ENCODE measurements at regions not wholly inside any gene's neighbourhood (a gene's known extent, or its start where the extent isn't known, plus 50 kb on each side); places are given as distances from the start of the nearest gene placed in this dataset.
"Not testable (repeated sequence)": the region's sequence is repeated elsewhere in the genome, so short reads cannot be mapped to it uniquely, and the experiment has no call there.

DNA sequence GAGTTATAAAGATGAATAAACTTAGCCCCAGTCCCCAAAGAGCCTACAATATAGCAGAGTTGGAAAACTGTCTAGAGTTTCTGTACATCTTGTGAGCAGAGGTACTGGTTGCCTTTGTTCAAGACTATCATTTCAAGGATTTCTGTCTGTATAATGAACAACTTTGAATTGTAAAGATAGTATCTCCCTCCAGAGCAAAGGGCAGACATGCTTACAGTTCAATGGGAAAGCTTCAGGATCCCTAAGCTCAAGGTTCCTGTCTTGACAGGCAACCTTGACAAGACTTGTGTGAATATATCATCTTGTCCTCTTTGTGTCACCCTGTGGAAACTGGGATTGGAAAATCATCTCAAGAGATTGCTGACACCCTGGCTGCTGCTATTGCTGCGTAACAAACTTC, 242.8 kb upstream of the VLDLR start:
- TF ChIP-seq, protein P1, sequence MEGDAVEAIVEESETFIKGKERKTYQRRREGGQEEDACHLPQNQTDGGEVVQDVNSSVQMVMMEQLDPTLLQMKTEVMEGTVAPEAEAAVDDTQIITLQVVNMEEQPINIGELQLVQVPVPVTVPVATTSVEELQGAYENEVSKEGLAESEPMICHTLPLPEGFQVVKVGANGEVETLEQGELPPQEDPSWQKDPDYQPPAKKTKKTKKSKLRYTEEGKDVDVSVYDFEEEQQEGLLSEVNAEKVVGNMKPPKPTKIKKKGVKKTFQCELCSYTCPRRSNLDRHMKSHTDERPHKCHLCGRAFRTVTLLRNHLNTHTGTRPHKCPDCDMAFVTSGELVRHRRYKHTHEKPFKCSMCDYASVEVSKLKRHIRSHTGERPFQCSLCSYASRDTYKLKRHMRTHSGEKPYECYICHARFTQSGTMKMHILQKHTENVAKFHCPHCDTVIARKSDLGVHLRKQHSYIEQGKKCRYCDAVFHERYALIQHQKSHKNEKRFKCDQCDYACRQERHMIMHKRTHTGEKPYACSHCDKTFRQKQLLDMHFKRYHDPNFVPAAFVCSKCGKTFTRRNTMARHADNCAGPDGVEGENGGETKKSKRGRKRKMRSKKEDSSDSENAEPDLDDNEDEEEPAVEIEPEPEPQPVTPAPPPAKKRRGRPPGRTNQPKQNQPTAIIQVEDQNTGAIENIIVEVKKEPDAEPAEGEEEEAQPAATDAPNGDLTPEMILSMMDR (IDR thresholded peaks at IDR 0.05; ENCODE audit: borderline replicate concordance, control extremely low read depth, extremely low read depth, insufficient read depth, missing control alignments): no peak

DNA sequence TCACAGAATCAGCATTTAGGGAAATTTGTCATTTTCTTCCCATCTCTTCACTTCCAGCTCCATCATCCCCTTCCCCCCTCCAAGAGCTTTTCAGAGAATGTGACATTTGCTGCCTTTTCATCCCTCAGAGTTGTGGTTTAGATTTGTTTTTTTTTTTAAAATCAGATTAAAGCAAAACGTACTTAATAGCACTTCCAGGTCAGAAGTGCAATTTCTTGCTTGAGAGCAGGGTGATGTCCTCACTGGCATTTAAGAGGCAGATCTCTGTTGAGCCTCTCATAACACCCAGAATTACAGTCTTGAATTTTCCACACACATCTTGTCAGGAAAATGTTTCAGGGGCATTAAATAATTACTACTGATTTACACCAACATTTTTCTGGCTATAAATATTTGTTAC, 236.8 kb upstream of the VLDLR start:
- DNase-seq (ENCODE audit: low spot score): no peak
- TF ChIP-seq, protein P1 (IDR thresholded peaks at IDR 0.05; ENCODE audit: borderline replicate concordance, control extremely low read depth, extremely low read depth, insufficient read depth, missing control alignments): no peak
- in situ Hi-C loops (cut with MboI; ENCODE audit: low sequenced_read_pairs, unreplicated experiment): no loop called here

More for the DNA sequence above, 242.8 kb upstream of the VLDLR start:
- in situ Hi-C loops (cut with MboI; ENCODE audit: low sequenced_read_pairs, unreplicated experiment): no loop called here
- no peak for DNase-seq (ENCODE audit: low spot score)

DNA sequence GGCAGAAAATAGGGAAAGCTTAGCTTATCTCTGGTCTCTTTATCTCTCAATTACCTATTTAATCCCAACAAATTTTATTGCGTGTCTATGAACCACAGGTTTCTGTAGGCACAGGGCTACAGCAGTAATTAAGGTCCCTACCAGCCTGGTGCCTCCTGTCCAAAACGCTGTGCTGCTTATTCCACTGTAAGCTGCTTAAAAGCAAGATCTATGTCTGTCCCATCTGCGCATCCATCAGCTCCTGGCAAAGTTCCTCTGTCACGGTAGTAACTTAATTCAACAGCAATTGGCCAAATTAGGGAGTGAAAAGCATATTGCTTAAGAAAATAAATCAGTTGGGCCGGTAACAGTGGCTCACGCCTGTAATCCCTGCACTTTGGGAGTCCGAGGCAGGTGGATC, 235.8 kb upstream of the VLDLR start:
- in situ Hi-C loops (cut with MboI; ENCODE audit: low sequenced_read_pairs, unreplicated experiment): no loop called here
- TF ChIP-seq, protein P1 (IDR thresholded peaks at IDR 0.05; ENCODE audit: borderline replicate concordance, control extremely low read depth, extremely low read depth, insufficient read depth, missing control alignments): no peak
- DNase-seq (ENCODE audit: low spot score): no peak

DNA sequence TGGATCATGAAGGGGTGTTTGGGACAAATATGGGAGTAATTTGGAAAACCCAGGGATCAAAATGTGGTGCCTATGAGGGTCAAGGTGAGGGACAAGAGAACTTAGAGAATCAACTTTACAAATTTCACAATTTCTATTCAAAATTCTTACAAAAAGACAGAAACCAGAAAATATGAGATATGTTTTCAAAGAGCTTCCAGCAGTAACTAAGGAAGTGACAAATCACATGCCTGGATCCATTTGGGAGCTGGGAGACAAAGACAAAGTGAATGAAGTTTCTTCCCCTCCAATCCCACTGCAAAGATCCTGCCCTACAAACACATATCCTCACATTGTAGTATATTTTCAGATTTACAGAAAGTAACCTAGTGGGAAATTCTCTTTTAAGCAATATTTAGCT, 235.0 kb upstream of the VLDLR start:
- DNase-seq (ENCODE audit: low spot score): no peak
- in situ Hi-C loops (cut with MboI; ENCODE audit: low sequenced_read_pairs, unreplicated experiment): no loop called here
- TF ChIP-seq, protein P1 (IDR thresholded peaks at IDR 0.05; ENCODE audit: borderline replicate concordance, control extremely low read depth, extremely low read depth, insufficient read depth, missing control alignments): no peak

DNA sequence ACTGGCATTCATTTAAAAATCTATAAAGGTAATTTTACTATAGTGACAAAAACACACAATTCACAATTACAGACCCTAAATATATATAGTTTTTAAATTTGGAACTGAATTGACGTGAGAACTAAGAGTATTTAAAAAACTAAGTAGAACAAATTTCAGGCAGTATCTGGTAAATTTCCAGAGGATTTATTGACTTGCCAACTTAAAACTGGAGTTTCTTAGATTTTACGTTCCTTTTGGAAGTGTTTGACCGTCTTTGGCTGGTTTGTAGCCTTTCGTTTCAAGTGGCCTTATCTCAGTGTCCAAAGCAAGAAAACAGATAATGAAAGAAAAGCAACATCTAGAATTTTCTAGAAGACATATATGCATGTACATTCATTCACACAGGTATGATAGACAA, 234.4 kb upstream of the VLDLR start:
- TF ChIP-seq, protein P1 (IDR thresholded peaks at IDR 0.05; ENCODE audit: borderline replicate concordance, control extremely low read depth, extremely low read depth, insufficient read depth, missing control alignments): no peak
- in situ Hi-C loops (cut with MboI; ENCODE audit: low sequenced_read_pairs, unreplicated experiment): no loop called here
- DNase-seq (ENCODE audit: low spot score): no peak

DNA sequence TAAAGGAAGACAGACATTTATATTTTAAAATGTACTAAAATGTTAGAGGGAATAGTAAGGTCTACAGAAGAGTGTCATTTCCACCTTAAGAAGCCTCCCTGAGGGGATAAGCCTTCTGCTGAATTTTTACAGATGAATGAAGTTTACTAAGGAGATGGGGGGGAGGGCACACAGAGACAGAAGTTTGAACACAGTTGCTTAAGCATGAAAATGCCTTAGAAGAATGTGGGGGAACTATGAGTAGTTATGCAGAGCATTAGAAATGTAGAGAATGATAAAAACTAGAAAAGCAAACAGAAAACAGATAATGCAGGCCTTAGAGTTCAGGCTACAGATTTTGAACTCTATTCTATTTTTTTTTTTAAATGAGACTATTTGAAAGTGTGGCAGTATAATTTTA, 232.2 kb upstream of the VLDLR start:
- in situ Hi-C loops (cut with MboI; ENCODE audit: low sequenced_read_pairs, unreplicated experiment): no loop called here
- DNase-seq (ENCODE audit: low spot score): no peak
- TF ChIP-seq, protein P1 (IDR thresholded peaks at IDR 0.05; ENCODE audit: borderline replicate concordance, control extremely low read depth, extremely low read depth, insufficient read depth, missing control alignments): no peak

DNA sequence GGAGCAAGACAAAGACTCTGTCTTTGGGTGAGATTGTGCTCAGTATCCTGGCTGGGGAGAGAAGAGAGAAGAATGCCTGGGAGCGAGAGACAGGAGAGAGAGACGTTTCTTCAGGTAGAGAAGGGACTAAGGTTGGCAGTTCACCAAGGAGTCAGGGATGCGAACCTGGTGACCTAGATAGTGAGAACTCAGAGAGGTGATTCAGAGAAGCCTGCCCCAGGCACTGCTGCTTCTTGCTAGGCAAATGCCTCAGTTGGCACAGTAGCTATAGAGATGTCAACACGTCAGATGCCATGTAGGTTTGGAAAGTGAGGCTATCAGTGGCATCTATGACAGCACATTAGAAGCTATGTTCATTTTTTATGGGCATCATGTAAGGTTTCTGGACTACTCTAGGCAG, 231.6 kb upstream of the VLDLR start:
- no peak for DNase-seq (ENCODE audit: low spot score)

DNA sequence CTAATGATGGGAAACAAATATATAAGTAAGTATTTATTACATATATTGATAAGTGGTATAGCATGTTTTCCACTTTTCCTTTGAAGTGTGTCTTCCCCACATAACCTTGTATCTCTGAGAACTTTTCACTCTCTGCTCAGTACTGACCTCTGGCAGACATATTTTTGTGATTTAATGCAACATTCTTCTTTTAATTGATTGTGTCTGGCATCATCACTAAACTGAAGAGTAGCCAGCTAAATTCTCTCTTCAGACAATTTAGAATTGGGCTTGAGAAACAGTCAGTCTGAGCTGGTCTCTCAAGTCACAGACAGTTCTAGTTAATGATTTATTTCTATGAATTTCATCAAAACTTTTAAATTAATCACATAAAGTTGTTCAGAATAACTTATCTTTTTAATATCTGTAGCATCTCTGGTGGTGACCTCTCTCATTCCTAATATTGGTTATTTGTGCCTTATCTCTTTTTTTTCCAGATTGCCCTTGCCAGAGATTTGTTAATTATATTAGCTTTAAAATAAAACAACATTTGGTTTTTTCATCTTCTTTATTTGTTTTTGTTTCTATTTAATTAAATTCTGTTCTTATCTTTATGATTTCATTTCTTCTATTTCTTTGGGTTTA, 230.0 kb upstream of the VLDLR start:
- in situ Hi-C loops (cut with MboI; ENCODE audit: low sequenced_read_pairs, unreplicated experiment); DNase-seq (ENCODE audit: low spot score): not testable (repeated sequence)

More for the DNA sequence above, 231.6 kb upstream of the VLDLR start:
- TF ChIP-seq, protein P1 (IDR thresholded peaks at IDR 0.05; ENCODE audit: borderline replicate concordance, control extremely low read depth, extremely low read depth, insufficient read depth, missing control alignments): no peak
- in situ Hi-C loops (cut with MboI; ENCODE audit: low sequenced_read_pairs, unreplicated experiment): no loop called here

DNA sequence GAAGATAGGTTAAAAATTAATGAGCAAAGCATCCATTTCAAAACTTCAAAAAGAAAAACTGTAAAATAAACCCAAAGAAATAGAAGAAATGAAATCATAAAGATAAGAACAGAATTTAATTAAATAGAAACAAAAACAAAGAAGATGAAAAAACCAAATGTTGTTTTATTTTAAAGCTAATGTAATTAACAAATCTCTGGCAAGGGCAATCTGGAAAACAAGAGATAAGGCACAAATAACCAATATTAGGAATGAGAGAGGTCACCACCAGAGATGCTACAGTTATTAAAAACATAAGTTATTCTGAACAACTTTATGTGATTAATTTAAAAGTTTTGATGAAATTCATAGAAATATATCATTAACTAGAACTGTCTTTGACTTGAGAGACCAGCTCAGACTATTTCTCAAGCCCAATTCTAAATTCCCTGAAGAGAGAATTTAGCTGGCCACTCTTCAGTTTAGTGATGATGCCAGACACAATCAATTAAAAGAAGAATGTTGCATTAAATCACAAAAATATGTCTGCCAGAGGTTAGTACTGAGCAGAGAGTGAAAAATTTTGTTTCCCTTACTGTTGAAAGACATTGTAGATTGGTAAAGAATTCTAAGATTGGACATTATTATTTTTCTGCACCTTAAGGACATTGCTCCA, 227.4 kb upstream of the VLDLR start:
- DNase-seq (ENCODE audit: low spot score); in situ Hi-C loops (cut with MboI; ENCODE audit: low sequenced_read_pairs, unreplicated experiment): not testable (repeated sequence)

Measured in GM13976 (cell line).